DND-41 (cell line): ENCODE measurements at regions not wholly inside any gene's neighbourhood (a gene's known extent, or its start where the extent isn't known, plus 50 kb on each side); places are given as distances from the start of the nearest gene placed in this dataset.

Experiments
- ATAC-seq: fragments of 200-7000 bp; cut with Tn5 transposase; 3 replicates; pipeline ENCODE4 v1.9.1; 2021; ENCODE audit warnings: low read depth; ENCODE audit not compliant: insufficient read depth
- DNase-seq: peaks from one replicate; pipeline ENCODE4 v3.0.0-alpha.2; 2020
- H2AFZ ChIP-seq: 2 replicates; pipeline ENCODE4 v1.6.0; 2012; ENCODE audit warnings: low read depth, low read length
- H3K27ac ChIP-seq: 2 replicates; pipeline ENCODE4 v1.5.1; 2012; ENCODE audit warnings: low read length, inconsistent platforms
- H3K27me3 ChIP-seq: fragments of 200-600 bp; sonication (generic); 2 replicates; pipeline ENCODE4 v1.6.0; 2012; ENCODE audit warnings: low read length, mild to moderate bottlenecking, inconsistent platforms; ENCODE audit not compliant: insufficient read depth, poor library complexity
- H3K36me3 ChIP-seq: 2 replicates; pipeline ENCODE4 v1.5.1; 2012; ENCODE audit warnings: low read length, inconsistent platforms; ENCODE audit not compliant: insufficient read depth
- H3K4me1 ChIP-seq: 2 replicates; pipeline ENCODE4 v1.5.1; 2012; ENCODE audit warnings: mild to moderate bottlenecking, low read length; ENCODE audit not compliant: insufficient read depth
- H3K4me2 ChIP-seq: 2 replicates; pipeline ENCODE4 v1.6.0; 2012; ENCODE audit warnings: mild to moderate bottlenecking, moderate library complexity, low read length, inconsistent platforms; ENCODE audit not compliant: insufficient read depth
- H3K4me3 ChIP-seq, 2 experiments: fragments of 200-600 bp in 1 of 2; shearing (Covaris generic) in 1 of 2; 2 replicates each; pipeline ENCODE4 v1.5.1; 2012 to 2016; ENCODE audit warnings: inconsistent platforms in 2 of 2, low read length in 2 of 2, mild to moderate bottlenecking in 2 of 2, low read depth in 1 of 2, moderate library complexity in 1 of 2
- H3K79me2 ChIP-seq: 2 replicates; pipeline ENCODE4 v1.6.0; 2012; ENCODE audit warnings: low read length, inconsistent platforms; ENCODE audit not compliant: insufficient read depth
- H3K9ac ChIP-seq: 2 replicates; pipeline ENCODE4 v1.6.0; 2012; ENCODE audit warnings: low read depth, mild to moderate bottlenecking, inconsistent platforms, low read length, moderate library complexity
- H3K9me3 ChIP-seq: 2 replicates; pipeline ENCODE4 v1.5.1; 2012; ENCODE audit warnings: low read length, moderate library complexity, mild to moderate bottlenecking, inconsistent platforms; ENCODE audit not compliant: insufficient read depth, severe bottlenecking
- H4K20me1 ChIP-seq: 2 replicates; pipeline ENCODE4 v1.6.0; 2012; ENCODE audit warnings: low read length; ENCODE audit not compliant: insufficient read depth
- CTCF ChIP-seq: IDR thresholded peaks from 2 replicates; pipeline ENCODE4 v1.5.1; 2012; ENCODE audit warnings: borderline replicate concordance, low read length, moderate library complexity, mild to moderate bottlenecking; ENCODE audit not compliant: poor library complexity, severe bottlenecking; ENCODE audit errors: extremely low read depth
- EZH2 ChIP-seq: IDR thresholded peaks from 3 replicates; pipeline ENCODE4 v1.6.1; 2012; ENCODE audit warnings: borderline replicate concordance, low read depth, mild to moderate bottlenecking, moderate library complexity, low read length, inconsistent platforms; ENCODE audit not compliant: severe bottlenecking

DNA sequence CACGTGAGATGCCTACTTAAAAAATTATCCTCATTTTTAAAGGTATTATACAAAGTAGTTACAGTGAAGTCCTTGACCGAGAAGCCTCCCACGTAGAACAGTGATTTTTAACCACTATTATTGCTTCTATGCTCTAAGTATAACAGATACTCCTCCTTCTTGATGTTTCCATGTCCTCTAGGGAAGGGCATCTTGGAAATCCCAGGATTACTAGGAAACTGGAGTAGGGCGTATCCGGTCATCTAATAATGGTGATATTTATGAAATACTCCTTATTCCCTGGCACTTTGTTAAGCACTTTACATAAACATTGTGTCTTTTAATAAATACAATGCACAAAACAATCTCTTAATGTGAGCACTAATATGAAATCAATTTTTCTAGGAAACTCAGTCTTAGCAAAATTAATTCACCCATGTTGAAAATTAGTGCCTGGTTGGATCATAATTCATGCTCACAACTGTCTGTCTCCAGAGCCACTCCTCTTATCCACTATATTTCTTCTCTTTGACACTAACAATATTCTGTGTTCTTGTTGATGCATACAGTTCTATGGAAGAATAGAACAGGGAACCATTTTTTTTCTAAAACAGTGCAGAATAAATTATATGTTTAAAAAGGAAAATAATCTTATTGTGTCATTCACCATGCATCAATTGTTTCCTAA, 128.6 kb upstream of the SEMA3E start:
- Histone ChIP-seq H4K20me1 (no peaks in the 10 kb centered on the region), H3K4me3 (no peak overlapping the region), H3K27me3 (no peaks in the 10 kb centered on the region), H3K4me2 (no peak overlapping the region), H3K36me3 (no peaks in the 10 kb centered on the region), H3K4me1 (no peaks in the 10 kb centered on the region), H3K9me3 (no peaks in the 10 kb centered on the region), H3K79me2 (no peaks in the 10 kb centered on the region), H3K9ac (no peak overlapping the region), H3K27ac (no peak overlapping the region), H2AFZ (no peak overlapping the region)
- no peak for DNase-seq
- no peak for ATAC-seq
- TF ChIP-seq CTCF (no peak), EZH2 (no peak)

- ATAC-seq = no peak
- no peak for TF ChIP-seq CTCF
- no peak for TF ChIP-seq EZH2
- Histone ChIP-seq H3K4me1 (no peaks in the 10 kb centered on the region), H2AFZ (no peak overlapping the region), H3K27ac (no peak overlapping the region), H3K9ac (no peak overlapping the region), H3K36me3 (no peaks in the 10 kb centered on the region), H3K9me3 (no peaks in the 10 kb centered on the region), H4K20me1 (no peaks in the 10 kb centered on the region), H3K4me3 (no peak overlapping the region), H3K4me2 (no peak overlapping the region), H3K79me2 (no peaks in the 10 kb centered on the region), H3K27me3 (no peaks in the 10 kb centered on the region)
- no peak for DNase-seq
Observed at GRCh38 chr7:83769407-83769806, 120.5 kb upstream of the SEMA3E start.

DNA sequence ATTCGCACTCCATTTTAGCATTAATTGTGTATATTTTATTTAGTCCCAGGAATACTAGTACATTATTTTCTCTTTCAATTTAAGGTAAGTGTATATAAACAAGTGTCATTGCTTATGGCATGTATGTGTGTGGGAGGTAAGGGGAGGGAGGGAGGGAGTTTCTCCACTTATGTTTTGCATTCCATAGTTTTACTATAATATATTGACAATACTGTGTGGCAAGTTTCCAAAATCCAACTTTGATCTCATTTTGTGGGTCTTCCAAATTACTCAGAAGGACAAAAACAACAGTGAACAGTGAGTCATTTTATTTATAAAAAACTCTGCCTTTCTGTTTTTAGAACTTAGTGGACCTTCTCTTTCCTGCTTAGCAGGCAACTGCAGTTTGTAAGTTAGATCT, 102.3 kb upstream of the SEMA3E start:
- no peak for TF ChIP-seq EZH2
- no peak for TF ChIP-seq CTCF
- ATAC-seq = no peak

More for the DNA sequence above, 102.3 kb upstream of the SEMA3E start:
- Histone ChIP-seq H4K20me1 (no peaks in the 10 kb centered on the region), H2AFZ (no peak overlapping the region), H3K36me3 (no peaks in the 10 kb centered on the region), H3K27ac (no peak overlapping the region), H3K79me2 (no peaks in the 10 kb centered on the region), H3K4me3 (no peak overlapping the region), H3K9ac (no peak overlapping the region), H3K9me3 (peaks cover 4% of the 10 kb centered on the region), H3K4me1 (no peaks in the 10 kb centered on the region), H3K27me3 (no peaks in the 10 kb centered on the region), H3K4me2 (no peak overlapping the region)
- DNase-seq = no peak
